H7 (cell line): ENCODE measurements at regions not wholly inside any gene's neighbourhood (a gene's known extent, or its start where the extent isn't known, plus 50 kb on each side); places are given as distances from the start of the nearest gene placed in this dataset.

ENCODE experiments used
- DNase-seq: peaks from one replicate; pipeline ENCODE4 v3.0.0; 2012
- H3K27me3 ChIP-seq: 2 replicates; pipeline ENCODE4 v1.6.0; 2011; ENCODE audit warnings: mild to moderate bottlenecking, low read length; ENCODE audit not compliant: control insufficient read depth, insufficient read depth
- H3K36me3 ChIP-seq: replicated peaks from 2 replicates; pipeline ENCODE4 v1.5.1; 2011; ENCODE audit warnings: low read length; ENCODE audit not compliant: control insufficient read depth, insufficient read depth
- H3K4me3 ChIP-seq: 2 replicates; pipeline ENCODE4 v1.5.1; 2011; ENCODE audit warnings: low read depth, mild to moderate bottlenecking, control low read depth, low read length, moderate library complexity; ENCODE audit not compliant: insufficient read depth

GRCh38 chr2:768451-768850 lies 91.2 kb upstream of the TMEM18 start:
- H3K36me3 ChIP-seq: no peaks in the 10 kb centered on the region
- H3K4me3 ChIP-seq: no peak overlapping the region
- H3K27me3 ChIP-seq: no peaks in the 10 kb centered on the region
- no peak for DNase-seq

GRCh38 chr2:767944-768343 lies 90.7 kb upstream of the TMEM18 start:
- no peak for DNase-seq
- no peaks in the 10 kb centered on the region for H3K27me3 ChIP-seq
- no peak overlapping the region for H3K4me3 ChIP-seq
- no peaks in the 10 kb centered on the region for H3K36me3 ChIP-seq

- Histone ChIP-seq H3K4me3 (no peak overlapping the region), H3K36me3 (no peaks in the 10 kb centered on the region), H3K27me3 (no peaks in the 10 kb centered on the region)
- peak; percentile 70 for DNase-seq
Observed at GRCh38 chr2:767440-767839, 90.2 kb upstream of the TMEM18 start.

- Histone ChIP-seq H3K27me3 (no peaks in the 10 kb centered on the region), H3K36me3 (no peaks in the 10 kb centered on the region), H3K4me3 (no peak overlapping the region)
- no peak for DNase-seq
Observed at GRCh38 chr2:766255-766654, 89.0 kb upstream of the TMEM18 start.

- no peak for DNase-seq
- Histone ChIP-seq H3K4me3 (no peak overlapping the region), H3K27me3 (no peaks in the 10 kb centered on the region), H3K36me3 (no peaks in the 10 kb centered on the region)
Observed at GRCh38 chr2:765369-765768, 88.2 kb upstream of the TMEM18 start.

- DNase-seq: no peak
- Histone ChIP-seq H3K36me3 (no peaks in the 10 kb centered on the region), H3K27me3 (no peaks in the 10 kb centered on the region), H3K4me3 (no peak overlapping the region)
Observed at GRCh38 chr2:763766-764525, 86.7 kb upstream of the TMEM18 start.

- Histone ChIP-seq H3K27me3 (no peaks in the 10 kb centered on the region), H3K36me3 (no peaks in the 10 kb centered on the region), H3K4me3 (no peak overlapping the region)
- DNase-seq: no peak
Observed at GRCh38 chr2:762646-763045, 85.4 kb upstream of the TMEM18 start.

- no peaks in the 10 kb centered on the region for H3K27me3 ChIP-seq
- no peaks in the 10 kb centered on the region for H3K36me3 ChIP-seq
- DNase-seq: no peak
- H3K4me3 ChIP-seq: no peak overlapping the region
Observed at GRCh38 chr2:761384-761783, 84.2 kb upstream of the TMEM18 start.

GRCh38 chr2:760001-760400 lies 82.8 kb upstream of the TMEM18 start:
- no peak for DNase-seq
- Histone ChIP-seq H3K36me3 (no peaks in the 10 kb centered on the region), H3K27me3 (no peaks in the 10 kb centered on the region), H3K4me3 (no peak overlapping the region)

- no peak for DNase-seq
- Histone ChIP-seq H3K4me3 (no peak overlapping the region), H3K27me3 (no peaks in the 10 kb centered on the region), H3K36me3 (no peaks in the 10 kb centered on the region)
Observed at GRCh38 chr2:758073-758820, 81.0 kb upstream of the TMEM18 start.

- no peak for DNase-seq
- no peaks in the 10 kb centered on the region for H3K27me3 ChIP-seq
- H3K36me3 ChIP-seq: no peaks in the 10 kb centered on the region; the same call in 1 of the 2 replicates
- no peak overlapping the region for H3K4me3 ChIP-seq
Observed at GRCh38 chr2:753123-753522, 75.9 kb upstream of the TMEM18 start.

GRCh38 chr2:751474-751873 lies 74.3 kb upstream of the TMEM18 start:
- no peak for DNase-seq
- peaks cover 2% of the 10 kb centered on the region for H3K36me3 ChIP-seq
- H3K27me3 ChIP-seq: no peaks in the 10 kb centered on the region
- no peak overlapping the region for H3K4me3 ChIP-seq

- DNase-seq: no peak
- H3K36me3 ChIP-seq: peaks cover 2% of the 10 kb centered on the region
- H3K27me3 ChIP-seq: no peaks in the 10 kb centered on the region
- H3K4me3 ChIP-seq: no peak overlapping the region
Observed at GRCh38 chr2:750628-751027, 73.4 kb upstream of the TMEM18 start.

- peaks cover 2% of the 10 kb centered on the region for H3K36me3 ChIP-seq
- no peaks in the 10 kb centered on the region for H3K27me3 ChIP-seq
- no peak for DNase-seq
- H3K4me3 ChIP-seq: no peak overlapping the region
Observed at GRCh38 chr2:747762-748351, 70.7 kb upstream of the TMEM18 start.

- Histone ChIP-seq H3K36me3 (peaks cover 2% of the 10 kb centered on the region), H3K27me3 (no peaks in the 10 kb centered on the region), H3K4me3 (no peak overlapping the region)
- DNase-seq: no peak
Observed at GRCh38 chr2:746697-747096, 69.5 kb upstream of the TMEM18 start.
